NCI-H2227 (cell line): ENCODE measurements at regions not wholly inside any gene's neighbourhood (a gene's known extent, or its start where the extent isn't known, plus 50 kb on each side); places are given as distances from the start of the nearest gene placed in this dataset.
"Not testable (repeated sequence)": the region's sequence is repeated elsewhere in the genome, so short reads cannot be mapped to it uniquely, and the experiment has no call there.

Experiments used
- DNase-seq: peaks from one replicate; lab custom pipeline; 2025; ENCODE audit not compliant: unreplicated experiment; lab: John Stamatoyannopoulos, UW

GRCh38 chr2:35827086-35827485 is 528.5 kb upstream of the CRIM1 start:
- no peak for DNase-seq

GRCh38 chr2:35822716-35823115 is 532.9 kb upstream of the CRIM1 start:
- DNase-seq = peak; percentile 27

- DNase-seq = no peak
Measured at GRCh38 chr2:35821675-35822074, 533.9 kb upstream of the CRIM1 start.

GRCh38 chr2:35820391-35820790 is 535.2 kb upstream of the CRIM1 start:
- no peak for DNase-seq

GRCh38 chr2:35819033-35819432 is 536.5 kb upstream of the CRIM1 start:
- no peak for DNase-seq

GRCh38 chr2:35818359-35818758 is 537.2 kb upstream of the CRIM1 start:
- not testable (repeated sequence) for DNase-seq

GRCh38 chr2:35814597-35814996 is 541.0 kb upstream of the CRIM1 start:
- DNase-seq = not testable (repeated sequence)

GRCh38 chr2:35803126-35803525 is 552.5 kb upstream of the CRIM1 start:
- DNase-seq = no peak

- no peak for DNase-seq
Measured at GRCh38 chr2:35794796-35795450, 560.7 kb upstream of the CRIM1 start.

GRCh38 chr2:35790292-35790691 is 565.3 kb upstream of the CRIM1 start:
- DNase-seq = no peak

GRCh38 chr2:35788543-35788942 is 567.0 kb upstream of the CRIM1 start:
- no peak for DNase-seq

- DNase-seq = no peak
Measured at GRCh38 chr2:35787302-35788031, 568.1 kb upstream of the CRIM1 start.

- no peak for DNase-seq
Measured at GRCh38 chr2:35785564-35785963, 570.0 kb upstream of the CRIM1 start.

- no peak for DNase-seq
Measured at GRCh38 chr2:35784777-35785176, 570.8 kb upstream of the CRIM1 start.

GRCh38 chr2:35783723-35784122 is 571.9 kb upstream of the CRIM1 start:
- DNase-seq = no peak

- no peak for DNase-seq
Measured at GRCh38 chr2:35741556-35741955, 614.0 kb upstream of the CRIM1 start.

- no peak for DNase-seq
Measured at GRCh38 chr2:35731674-35732073, 623.9 kb upstream of the CRIM1 start.

GRCh38 chr2:35714883-35715282 is 640.7 kb upstream of the CRIM1 start:
- no peak for DNase-seq

- no peak for DNase-seq
Measured at GRCh38 chr2:35708411-35708923, 647.1 kb upstream of the CRIM1 start.

GRCh38 chr2:35688309-35688708 is 667.3 kb upstream of the CRIM1 start:
- DNase-seq = no peak

GRCh38 chr2:35651688-35652323 is 703.8 kb upstream of the CRIM1 start:
- no peak for DNase-seq

GRCh38 chr2:35614640-35615039 is 740.9 kb upstream of the CRIM1 start:
- no peak for DNase-seq
